HG02970 (cell line): ENCODE measurements at regions not wholly inside any gene's neighbourhood (a gene's known extent, or its start where the extent isn't known, plus 50 kb on each side); places are given as distances from the start of the nearest gene placed in this dataset.

Experiments
- ATAC-seq: cut with Tn5 transposase; IDR thresholded peaks from one replicate; pipeline ENCODE4 v1.9.1; 2021; ENCODE audit warnings: mild to moderate bottlenecking, moderate library complexity, moderate number of reproducible peaks; ENCODE audit not compliant: unreplicated experiment, low FRiP score

GRCh38 chr4:157575339-157575738, 354.8 kb downstream of the GRIA2 start:
- no peak for ATAC-seq

GRCh38 chr4:157574606-157575005, 354.1 kb downstream of the GRIA2 start:
- ATAC-seq: no peak

- no peak for ATAC-seq
Observed at GRCh38 chr4:157572951-157573350, 352.4 kb downstream of the GRIA2 start.

- no peak for ATAC-seq
Observed at GRCh38 chr4:157572284-157572683, 351.8 kb downstream of the GRIA2 start.

DNA sequence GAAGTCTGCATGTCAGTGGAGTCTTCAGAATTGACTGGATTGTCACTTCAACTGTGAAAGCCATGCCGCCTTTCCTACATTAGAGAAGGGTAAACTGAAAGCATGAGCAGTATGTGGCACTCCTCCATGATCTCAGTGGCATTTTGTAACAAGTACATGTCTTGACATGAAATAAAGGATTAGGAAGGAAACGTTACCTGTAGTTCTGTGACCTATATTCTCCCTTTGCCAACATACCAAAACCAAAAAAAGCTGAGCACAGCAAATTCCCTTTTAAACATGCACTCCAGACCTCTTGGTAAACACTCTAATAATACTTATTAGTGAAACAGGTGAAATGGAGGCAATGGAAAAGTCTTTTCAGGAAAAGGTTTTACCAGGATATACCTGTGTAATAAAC, 344.2 kb downstream of the GRIA2 start:
- ATAC-seq: no peak

- ATAC-seq: no peak
Observed at GRCh38 chr4:157564218-157564617, 343.7 kb downstream of the GRIA2 start.

GRCh38 chr4:157558016-157558415, 337.5 kb downstream of the GRIA2 start:
- ATAC-seq: no peak

DNA sequence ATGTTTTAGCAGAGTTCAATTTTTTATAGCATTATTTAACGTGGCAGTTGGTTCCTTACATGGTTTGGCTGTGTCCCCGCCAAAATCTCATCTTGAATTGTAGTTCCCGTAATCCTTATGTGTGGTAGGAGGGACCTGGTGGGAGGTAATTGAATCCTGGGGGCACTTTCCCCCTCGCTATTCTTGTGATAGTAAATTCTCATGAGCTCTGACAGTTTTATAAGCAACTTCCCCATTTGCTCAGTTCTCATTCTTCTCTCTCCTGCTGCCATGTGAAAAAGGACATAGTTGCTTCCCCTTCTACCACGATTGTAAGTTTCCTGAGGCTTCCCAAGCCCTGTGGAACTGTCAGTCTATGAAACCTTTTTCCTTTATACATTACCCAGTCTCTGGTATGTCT, 329.5 kb downstream of the GRIA2 start:
- ATAC-seq: no peak

- no peak for ATAC-seq
Observed at GRCh38 chr4:157527954-157528353, 307.4 kb downstream of the GRIA2 start.

GRCh38 chr4:157521906-157522305, 301.4 kb downstream of the GRIA2 start:
- no peak for ATAC-seq

- no peak for ATAC-seq
Observed at GRCh38 chr4:157514711-157515110, 294.2 kb downstream of the GRIA2 start.

- no peak for ATAC-seq
Observed at GRCh38 chr4:157509341-157509740, 288.8 kb downstream of the GRIA2 start.

DNA sequence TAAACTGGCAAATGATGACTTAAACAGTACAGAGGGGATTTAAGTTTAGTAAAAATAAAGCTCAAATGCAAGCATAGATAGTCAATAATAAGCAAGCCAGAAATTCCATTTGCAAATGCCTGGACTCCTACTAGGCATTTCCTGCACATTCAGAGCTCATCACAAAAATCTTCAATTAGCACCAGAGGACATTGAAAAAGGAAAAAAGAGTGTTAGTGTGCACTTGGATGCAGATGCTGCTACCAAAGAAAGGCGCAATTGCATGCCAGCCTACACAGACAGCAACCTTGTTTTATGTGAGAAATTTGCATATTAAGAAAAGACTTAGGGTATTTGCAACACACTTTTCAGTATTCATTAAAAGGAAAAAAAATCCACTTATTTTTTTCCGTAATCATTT, 282.1 kb downstream of the GRIA2 start:
- ATAC-seq: no peak

DNA sequence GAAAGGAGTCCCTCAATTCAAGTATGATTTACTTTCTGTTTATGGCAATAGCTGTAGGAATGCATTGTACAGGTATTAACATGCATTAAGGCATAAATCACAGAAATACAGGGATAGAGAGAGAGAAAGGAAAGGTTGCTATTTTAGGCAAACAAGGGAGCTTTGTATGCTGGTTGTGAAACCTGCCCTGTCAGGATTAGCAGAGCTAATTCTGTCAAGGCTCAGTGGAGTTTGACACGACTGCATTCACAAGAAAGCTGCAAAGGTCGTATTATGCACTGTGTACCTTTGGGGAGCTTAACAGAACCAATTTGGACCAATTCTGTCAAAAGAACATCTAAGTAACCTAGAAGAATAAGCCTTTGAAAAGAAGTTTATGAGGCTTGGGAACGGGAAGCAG, 239.3 kb downstream of the GRIA2 start:
- no peak for ATAC-seq

- ATAC-seq: no peak
Observed at GRCh38 chr4:157447195-157447594, 226.7 kb downstream of the GRIA2 start.

GRCh38 chr4:157444014-157444413, 223.5 kb downstream of the GRIA2 start:
- no peak for ATAC-seq

DNA sequence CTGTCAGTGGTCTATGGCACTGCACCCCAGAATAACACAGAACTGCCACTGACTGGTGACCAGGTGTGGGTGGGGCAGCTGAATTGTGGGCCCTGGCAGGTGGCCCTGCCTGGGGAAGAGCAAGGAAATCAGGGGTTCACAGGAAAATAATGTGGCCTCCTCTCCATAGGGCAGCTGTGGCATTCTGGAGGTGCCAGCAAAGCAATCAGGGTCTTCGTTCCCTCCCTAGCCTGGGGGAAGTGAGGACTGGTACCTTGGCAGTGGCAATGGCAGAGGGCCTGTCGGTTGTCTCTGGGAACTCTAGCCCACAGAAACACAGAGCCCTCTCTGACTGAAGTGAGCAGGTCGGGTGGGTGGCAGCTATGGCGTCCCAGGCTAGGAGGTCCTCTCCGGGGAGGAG, 223.0 kb downstream of the GRIA2 start:
- ATAC-seq: no peak

DNA sequence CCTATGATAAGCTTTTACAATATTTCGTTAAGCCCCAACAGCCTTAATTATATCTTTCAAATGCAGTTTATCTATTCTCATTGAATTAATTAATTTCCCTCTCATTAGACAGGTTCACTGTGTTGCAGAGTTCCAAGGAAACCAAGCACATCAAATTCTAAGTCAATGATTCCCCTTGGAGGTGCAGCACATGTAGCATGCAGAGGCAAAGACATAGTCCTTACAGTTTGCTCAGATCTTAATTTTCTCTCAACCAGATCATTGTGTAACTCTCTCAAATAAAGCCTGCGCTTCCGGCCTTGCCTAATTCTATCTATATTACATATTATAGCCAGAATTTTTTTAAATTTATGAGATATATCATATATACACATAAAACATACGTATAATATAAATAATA, 205.4 kb downstream of the GRIA2 start:
- ATAC-seq: no peak

- no peak for ATAC-seq
Observed at GRCh38 chr4:157423526-157424020, 203.0 kb downstream of the GRIA2 start.

- ATAC-seq: no peak
Observed at GRCh38 chr4:157421365-157421764, 200.8 kb downstream of the GRIA2 start.
